Keratinocyte (primary cell): ENCODE measurements at regions not wholly inside any gene's neighbourhood (a gene's known extent, or its start where the extent isn't known, plus 50 kb on each side); places are given as distances from the start of the nearest gene placed in this dataset.
A peak's percentile ranks its signal among the peaks of the same experiment; 100 is the strongest.

Experiments used
- DNase-seq: peaks from one replicate; pipeline ENCODE4 v3.0.0-alpha.2; 2011; ENCODE audit warnings: low read depth, missing footprints, low spot score
- FAIRE-seq: peaks from 2 replicates; lab custom pipeline; 2011; peaks lifted over from hg19 to GRCh38; lab: Jason Lieb, UNC
- H2AFZ ChIP-seq: 2 replicates; pipeline ENCODE4 v1.6.0; 2012; ENCODE audit warnings: low read length, control low read depth, inconsistent platforms; ENCODE audit not compliant: control insufficient read depth
- H3K27ac ChIP-seq: 2 replicates; pipeline ENCODE4 v1.5.1; 2011; ENCODE audit warnings: low read length; ENCODE audit not compliant: control insufficient read depth, insufficient read depth
- H3K27me3 ChIP-seq: 3 replicates; pipeline ENCODE4 v1.6.0; 2011; ENCODE audit warnings: low read length; ENCODE audit not compliant: control insufficient read depth, insufficient read depth; ENCODE audit errors: extremely low read depth
- H3K36me3 ChIP-seq, 2 experiments: 2 replicates in 1 of 2; 3 replicates in 1 of 2; pipeline ENCODE4 v1.5.1; 2011; ENCODE audit warnings: low read length in 2 of 2, mild to moderate bottlenecking in 1 of 2; ENCODE audit not compliant: control insufficient read depth in 2 of 2, insufficient read depth in 2 of 2; ENCODE audit errors: extremely low read depth in 1 of 2
- H3K4me1 ChIP-seq: 3 replicates; pipeline ENCODE4 v1.5.1; 2011; ENCODE audit warnings: low read length; ENCODE audit not compliant: control insufficient read depth, insufficient read depth; ENCODE audit errors: extremely low read depth
- H3K4me2 ChIP-seq: 3 replicates; pipeline ENCODE4 v1.6.0; 2011; ENCODE audit warnings: low read depth, low read length; ENCODE audit not compliant: control insufficient read depth, insufficient read depth; ENCODE audit errors: extremely low read depth
- H3K4me3 ChIP-seq, 3 experiments: fragments of 200-600 bp in 1 of 3; sonication (generic) in 1 of 3; 2 replicates in 2 of 3; 3 replicates in 1 of 3; pipeline ENCODE4 v1.5.1; 2011 to 2016; ENCODE audit warnings: low read length in 3 of 3, mild to moderate bottlenecking in 3 of 3, control low read depth in 2 of 3, inconsistent platforms in 1 of 3, low read depth in 1 of 3, mixed read lengths in 1 of 3, mixed run types in 1 of 3, moderate library complexity in 1 of 3; ENCODE audit not compliant: control insufficient read depth in 2 of 3, insufficient read depth in 2 of 3; ENCODE audit errors: extremely low read depth in 1 of 3
- H3K79me2 ChIP-seq: 2 replicates; pipeline ENCODE4 v1.6.0; 2012; ENCODE audit warnings: low read length; ENCODE audit not compliant: control insufficient read depth, insufficient read depth
- H3K9ac ChIP-seq: 3 replicates; pipeline ENCODE4 v1.6.0; 2011; ENCODE audit warnings: low read length; ENCODE audit not compliant: control insufficient read depth, insufficient read depth; ENCODE audit errors: extremely low read depth
- H3K9me1 ChIP-seq: 3 replicates; pipeline ENCODE4 v1.6.0; 2011; ENCODE audit warnings: low read length; ENCODE audit not compliant: control insufficient read depth, insufficient read depth; ENCODE audit errors: extremely low read depth
- H3K9me3 ChIP-seq: 2 replicates; pipeline ENCODE4 v1.5.1; 2012; ENCODE audit warnings: low read depth, low read length; ENCODE audit not compliant: control insufficient read depth
- H4K20me1 ChIP-seq: 3 replicates; pipeline ENCODE4 v1.6.0; 2011; ENCODE audit warnings: low read length; ENCODE audit not compliant: control insufficient read depth, insufficient read depth; ENCODE audit errors: extremely low read depth
- CTCF ChIP-seq, 3 experiments: IDR thresholded peaks in 1 of 3; conservative IDR thresholded peaks in 1 of 3; optimal IDR thresholded peaks in 1 of 3; 2 replicates in 2 of 3; 3 replicates in 1 of 3; pipeline versions ENCODE3 to v1.5.1; 2011; ENCODE audit warnings: low read length in 3 of 3, mild to moderate bottlenecking in 3 of 3, moderate library complexity in 2 of 3, control low read depth in 1 of 3, inconsistent platforms in 1 of 3; ENCODE audit not compliant: insufficient read depth in 2 of 3; ENCODE audit errors: extremely low read depth in 1 of 3
- EZH2 ChIP-seq: IDR thresholded peaks from one replicate; pipeline ENCODE4 v1.6.1; 2012; ENCODE audit warnings: inconsistent platforms, mild to moderate bottlenecking, low read length, moderate library complexity
- dilution Hi-C: fragments of 300-500 bp; cut with MboI; formaldehyde crosslinking; loops from one replicate; pipeline ENCODE4 v1.7.0; 2020; ENCODE audit warnings: low sequenced_read_pairs; ENCODE audit not compliant: extremely low pct_ligation_motif_present

- no peak for TF ChIP-seq EZH2
- TF ChIP-seq CTCF (optimal IDR thresholded peaks at IDR 0.05 in 1 of 3, IDR thresholded peaks at IDR 0.05 in 1 of 3, conservative IDR thresholded peaks at IDR 0.05 in 1 of 3; ENCODE audit: extremely low read depth in 1 of 3, insufficient read depth in 2 of 3, low read length in 3 of 3) = no peak
- Histone ChIP-seq H2AFZ (no peak overlapping the region), H3K4me2 (no peak overlapping the region), H3K27ac (no peak overlapping the region), H3K79me2 (no peaks in the 10 kb centered on the region), H3K27me3 (peaks cover 24% of the 10 kb centered on the region), H3K9ac (no peak overlapping the region), H3K4me3 (no peak overlapping the region), H3K9me1 (no peaks in the 10 kb centered on the region), H3K36me3 (no peaks in the 10 kb centered on the region), H4K20me1 (no peaks in the 10 kb centered on the region), H3K9me3 (peaks cover 1% of the 10 kb centered on the region), H3K4me1 (peaks cover 9% of the 10 kb centered on the region)
- FAIRE-seq (no peak), DNase-seq (no peak)
- dilution Hi-C loops = no loop called here
These were observed 149.2 kb downstream of the NPIPB5 start for GRCh38 chr16:22659933-22660332.

- Histone ChIP-seq H3K9me1 (no peaks in the 10 kb centered on the region), H3K9ac (no peak overlapping the region), H4K20me1 (no peaks in the 10 kb centered on the region), H3K4me3 (no peak overlapping the region), H3K36me3 (no peaks in the 10 kb centered on the region), H3K79me2 (no peaks in the 10 kb centered on the region), H3K4me1 (peaks cover 9% of the 10 kb centered on the region), H3K27me3 (peaks cover 24% of the 10 kb centered on the region), H2AFZ (no peak overlapping the region), H3K4me2 (no peak overlapping the region), H3K27ac (no peak overlapping the region), H3K9me3 (peaks cover 1% of the 10 kb centered on the region)
- DNase-seq (no peak), FAIRE-seq (peak; percentile 39)
- TF ChIP-seq EZH2 = no peak
- no peak for TF ChIP-seq CTCF (optimal IDR thresholded peaks at IDR 0.05 in 1 of 3, IDR thresholded peaks at IDR 0.05 in 1 of 3, conservative IDR thresholded peaks at IDR 0.05 in 1 of 3; ENCODE audit: extremely low read depth in 1 of 3, insufficient read depth in 2 of 3, low read length in 3 of 3)
- dilution Hi-C loops = no loop called here
These were observed 149.9 kb downstream of the NPIPB5 start for GRCh38 chr16:22660441-22661160.
